HG03439 (cell line): ENCODE measurements at regions not wholly inside any gene's neighbourhood (a gene's known extent, or its start where the extent isn't known, plus 50 kb on each side); places are given as distances from the start of the nearest gene placed in this dataset.
"Not testable (repeated sequence)": the region's sequence is repeated elsewhere in the genome, so short reads cannot be mapped to it uniquely, and the experiment has no call there.

Source experiments
- ATAC-seq: cut with Tn5 transposase; IDR thresholded peaks from one replicate; pipeline ENCODE4 v1.9.1; 2021; ENCODE audit warnings: mild to moderate bottlenecking, moderate library complexity; ENCODE audit not compliant: unreplicated experiment

DNA sequence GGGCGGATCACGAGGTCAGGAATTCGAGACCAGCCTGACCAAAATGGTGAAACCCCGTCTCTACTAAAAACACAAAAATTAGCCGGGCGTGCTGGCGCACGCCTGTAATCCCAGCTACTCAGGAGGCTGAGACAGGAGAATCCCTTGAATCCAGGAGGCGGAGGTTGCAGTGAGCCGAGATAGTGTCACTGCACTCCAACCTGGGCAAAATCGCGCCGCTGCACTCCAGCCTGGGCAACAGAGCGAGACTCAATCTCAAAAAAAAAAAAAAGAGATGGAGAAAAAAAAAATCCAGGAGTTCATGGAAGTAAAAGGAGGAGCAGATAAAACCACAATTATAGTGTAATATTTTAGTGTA, 76.3 kb upstream of the ZNF184 start:
- ATAC-seq = not testable (repeated sequence)

DNA sequence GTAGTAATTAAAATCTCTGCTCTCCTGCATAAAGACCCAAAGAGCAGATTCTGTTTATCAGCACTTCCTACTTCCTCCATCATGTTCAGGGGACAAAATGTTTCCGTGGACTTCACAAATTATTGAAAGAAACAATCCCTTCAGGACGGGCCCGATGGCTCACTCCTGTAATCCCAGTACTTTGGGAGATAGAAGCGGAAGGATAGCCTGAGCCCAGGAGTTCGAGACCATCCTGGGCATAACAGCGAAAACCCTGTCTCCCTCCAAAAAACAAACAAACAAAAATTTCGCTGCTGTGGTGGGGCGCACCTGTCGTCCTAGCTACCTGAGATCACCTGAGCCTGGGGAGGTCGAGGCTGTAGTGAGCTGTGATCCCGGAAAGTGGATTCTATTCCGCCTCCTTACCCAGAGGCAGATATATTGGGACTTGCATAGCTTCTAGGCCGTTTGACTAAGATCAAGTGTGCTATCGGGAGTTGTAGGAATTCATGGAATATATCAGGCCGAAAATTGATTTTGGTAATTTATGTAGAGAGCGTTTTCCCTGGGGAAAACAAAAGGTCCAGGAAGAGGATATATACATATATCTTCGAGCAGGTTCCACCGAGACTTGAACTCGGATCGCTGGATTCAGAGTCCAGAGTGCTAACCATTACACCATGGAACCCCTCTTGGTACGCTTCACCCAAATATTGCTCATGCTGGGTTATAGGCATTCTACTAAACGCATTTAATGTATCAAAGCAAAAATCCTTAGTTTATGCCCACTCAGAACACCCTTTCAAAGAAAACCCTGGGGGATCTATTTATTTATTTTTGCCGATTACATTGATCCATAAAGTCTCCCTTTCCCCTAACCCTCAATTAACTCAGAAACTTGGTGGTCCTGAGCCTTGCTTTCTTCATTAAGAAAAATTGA, 74.5 kb upstream of the ZNF184 start:
- no peak for ATAC-seq

DNA sequence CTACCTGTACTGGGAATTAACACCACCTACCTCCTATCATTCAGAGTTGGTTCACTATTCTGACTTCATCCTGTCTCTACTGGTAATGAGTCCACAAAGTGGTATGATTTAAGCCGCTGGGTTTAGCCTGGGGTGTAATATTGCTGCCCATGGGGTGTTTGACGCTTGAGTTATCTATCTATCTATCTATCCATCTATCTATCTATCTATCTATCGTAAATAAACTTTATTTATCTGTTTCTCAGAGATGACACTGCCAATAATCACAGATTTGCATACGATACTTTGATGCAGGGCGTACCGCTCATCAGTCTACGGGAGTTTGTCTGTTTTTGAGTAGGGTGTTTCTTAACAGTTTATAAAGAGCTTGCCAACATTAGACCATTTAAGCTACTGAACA, 73.6 kb upstream of the ZNF184 start:
- no peak for ATAC-seq

DNA sequence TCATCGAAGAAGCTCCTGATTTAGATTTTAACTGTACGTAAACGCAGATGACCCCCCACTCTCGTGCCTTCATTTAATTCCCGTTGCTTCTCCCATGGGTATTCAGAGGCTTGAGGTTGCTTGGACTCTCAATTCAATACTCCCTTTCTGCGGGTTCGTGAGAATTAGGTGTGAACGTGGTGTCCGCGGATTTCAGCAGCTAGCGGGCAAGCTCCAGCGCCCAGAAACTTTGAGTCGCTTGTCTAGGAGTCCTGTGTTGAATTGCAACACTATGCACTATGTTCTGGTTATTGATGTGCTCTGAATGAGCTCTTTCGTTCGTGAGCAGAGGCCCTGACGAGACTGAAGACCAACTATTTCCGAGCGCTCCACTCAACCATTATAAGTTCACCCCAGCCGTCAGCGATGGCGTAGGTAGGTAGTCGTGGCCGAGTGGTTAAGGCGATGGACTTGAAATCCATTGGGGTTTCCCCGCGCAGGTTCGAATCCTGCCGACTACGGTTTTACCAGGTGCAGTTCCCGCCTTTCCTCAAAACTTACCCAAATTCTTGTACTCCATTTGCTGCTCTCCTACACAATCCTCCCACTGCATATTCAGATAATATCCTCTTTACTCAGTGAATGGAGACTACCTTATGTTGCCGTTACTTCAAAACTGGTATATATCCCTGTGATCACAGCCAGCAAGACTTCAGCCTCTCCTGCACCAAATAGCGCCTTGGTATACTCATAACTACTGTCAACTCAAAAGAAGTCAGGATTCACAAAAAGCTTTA, 72.6 kb upstream of the ZNF184 start:
- ATAC-seq = peak; percentile 54

DNA sequence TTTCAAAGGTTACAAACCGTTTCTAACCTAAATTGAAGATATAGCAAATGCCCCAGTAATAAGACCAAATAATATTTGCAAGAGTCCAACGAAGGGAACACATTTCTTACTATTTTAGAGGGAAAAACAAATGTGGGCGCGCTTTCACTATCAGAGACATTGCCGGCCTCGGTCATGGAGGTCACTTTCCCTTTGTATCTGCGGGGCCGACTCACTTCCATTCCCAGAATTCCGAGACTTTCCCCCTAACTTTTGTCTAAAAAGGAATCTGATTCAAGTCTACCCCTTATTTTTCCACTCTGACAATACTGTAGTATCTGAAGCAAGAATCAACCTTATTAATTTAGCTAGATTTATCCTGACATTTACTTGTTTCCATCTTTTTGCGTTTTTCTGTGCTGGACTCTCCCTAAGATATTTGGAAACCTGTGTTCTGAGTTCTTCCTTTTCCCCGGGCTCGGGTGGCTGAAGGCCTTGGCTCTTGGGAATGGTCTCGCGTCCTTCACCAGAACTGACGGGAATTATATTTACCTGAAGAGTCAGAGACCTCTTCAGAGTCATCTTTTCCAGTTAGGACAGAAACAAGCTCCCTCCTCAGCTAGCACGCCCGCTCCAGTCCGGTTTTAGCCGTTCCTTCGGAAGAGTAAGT, 71.8 kb upstream of the ZNF184 start:
- ATAC-seq = no peak

DNA sequence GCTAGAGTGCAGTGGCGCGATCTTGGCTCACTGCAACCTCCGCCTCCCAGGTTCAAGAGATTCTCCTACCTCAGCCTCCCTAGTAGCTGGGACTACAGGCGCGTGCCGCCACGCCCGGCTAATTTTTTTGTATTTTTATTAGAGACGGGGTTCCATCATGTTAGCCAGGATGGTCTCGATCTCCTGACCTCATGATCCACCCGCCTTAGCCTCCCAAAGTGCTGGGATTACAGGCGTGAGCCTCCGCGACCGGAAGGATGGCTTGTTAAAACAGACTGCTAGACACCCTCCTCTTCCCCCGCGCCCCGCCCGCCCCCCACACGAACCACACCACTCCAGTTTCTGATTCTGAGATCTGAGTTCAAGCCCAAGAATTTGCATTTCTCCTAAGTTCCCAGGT, 71.2 kb upstream of the ZNF184 start:
- not testable (repeated sequence) for ATAC-seq

DNA sequence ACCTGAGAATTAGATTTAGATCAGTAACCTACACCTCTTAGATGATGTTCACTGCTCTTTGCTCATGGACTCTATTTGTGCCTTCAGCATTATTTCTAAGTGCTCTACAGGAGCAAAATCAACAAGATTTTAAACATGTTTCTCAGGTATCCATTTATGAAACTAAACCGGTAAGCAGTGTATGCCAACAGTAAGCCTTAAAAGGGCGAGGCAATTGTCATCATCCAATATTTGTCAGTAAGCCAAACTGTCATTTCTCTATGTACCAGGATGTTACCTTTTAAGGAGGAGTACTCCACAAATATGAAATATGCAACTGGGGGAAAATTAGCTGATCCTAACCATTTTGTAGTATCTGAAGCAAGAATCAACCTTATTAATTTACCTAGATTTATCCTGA, 69.6 kb upstream of the ZNF184 start:
- ATAC-seq = no peak

DNA sequence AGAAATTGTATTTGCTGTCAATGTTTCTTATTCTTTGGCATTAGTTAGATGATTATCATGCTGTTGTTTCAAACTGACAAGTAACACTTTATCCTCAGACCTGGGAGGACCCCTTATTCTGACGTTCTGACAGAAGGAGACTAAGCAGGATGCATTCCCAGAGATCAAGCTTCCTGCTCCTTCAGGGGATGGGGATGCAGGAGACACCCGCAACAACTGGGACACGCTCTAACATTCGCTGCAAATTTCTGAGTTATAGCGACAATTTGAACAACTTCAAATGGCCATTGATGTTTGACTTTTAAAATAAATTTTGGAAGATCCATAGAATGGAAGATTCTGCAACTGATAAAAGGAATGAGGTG, 69.0 kb upstream of the ZNF184 start:
- no peak for ATAC-seq

DNA sequence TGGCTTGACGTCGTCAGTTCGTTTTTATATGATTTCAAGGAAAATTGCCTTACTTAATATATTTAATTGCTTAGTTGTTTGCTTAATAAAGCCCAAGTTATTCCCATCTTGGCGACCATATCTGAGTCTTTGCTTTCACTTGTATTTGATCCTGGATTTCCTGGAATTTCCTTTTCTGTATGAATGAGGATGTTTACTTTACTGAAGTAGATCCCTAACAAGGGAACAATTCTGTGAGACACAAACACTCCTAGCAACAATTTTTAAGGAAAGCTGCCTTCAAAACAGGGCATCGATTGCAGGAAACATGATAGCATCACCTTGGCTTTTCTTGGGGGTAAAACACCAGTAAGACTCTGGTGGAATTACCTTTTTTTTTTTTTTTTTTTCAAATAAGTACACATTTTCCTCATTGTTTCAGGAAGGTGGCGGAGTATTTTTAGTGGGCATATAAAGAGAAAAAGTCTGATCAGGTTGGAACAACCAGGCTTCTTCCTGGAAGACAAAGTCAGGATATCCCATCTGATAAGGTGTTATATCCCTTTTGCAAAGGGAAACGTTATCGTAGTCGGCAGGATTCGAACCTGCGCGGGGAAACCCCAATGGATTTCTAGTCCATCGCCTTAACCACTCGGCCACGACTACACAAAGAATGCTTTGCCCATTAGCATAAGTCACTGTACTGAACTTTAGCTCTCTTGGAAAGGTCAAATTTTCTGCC, 68.5 kb upstream of the ZNF184 start:
- ATAC-seq = no peak

DNA sequence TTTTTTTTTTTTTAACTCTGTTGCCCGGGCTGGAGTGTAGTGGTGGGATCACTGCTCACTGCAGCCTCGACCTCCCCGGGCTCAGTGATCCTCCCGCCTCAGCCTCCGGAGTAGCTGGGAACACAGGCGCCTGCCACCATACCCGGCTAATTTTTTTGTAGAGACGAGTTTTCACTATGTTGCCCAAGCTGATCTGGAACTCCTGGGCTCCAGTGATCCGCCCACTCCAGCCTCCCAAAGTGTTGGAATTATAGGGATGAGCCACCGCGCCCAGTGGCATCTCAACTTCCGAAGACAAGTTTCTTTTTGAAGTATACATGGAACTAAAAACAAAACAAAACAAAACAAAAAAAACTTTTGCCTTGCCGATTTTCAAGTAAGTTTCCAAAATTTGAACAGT, 66.6 kb upstream of the ZNF184 start:
- ATAC-seq = no peak

DNA sequence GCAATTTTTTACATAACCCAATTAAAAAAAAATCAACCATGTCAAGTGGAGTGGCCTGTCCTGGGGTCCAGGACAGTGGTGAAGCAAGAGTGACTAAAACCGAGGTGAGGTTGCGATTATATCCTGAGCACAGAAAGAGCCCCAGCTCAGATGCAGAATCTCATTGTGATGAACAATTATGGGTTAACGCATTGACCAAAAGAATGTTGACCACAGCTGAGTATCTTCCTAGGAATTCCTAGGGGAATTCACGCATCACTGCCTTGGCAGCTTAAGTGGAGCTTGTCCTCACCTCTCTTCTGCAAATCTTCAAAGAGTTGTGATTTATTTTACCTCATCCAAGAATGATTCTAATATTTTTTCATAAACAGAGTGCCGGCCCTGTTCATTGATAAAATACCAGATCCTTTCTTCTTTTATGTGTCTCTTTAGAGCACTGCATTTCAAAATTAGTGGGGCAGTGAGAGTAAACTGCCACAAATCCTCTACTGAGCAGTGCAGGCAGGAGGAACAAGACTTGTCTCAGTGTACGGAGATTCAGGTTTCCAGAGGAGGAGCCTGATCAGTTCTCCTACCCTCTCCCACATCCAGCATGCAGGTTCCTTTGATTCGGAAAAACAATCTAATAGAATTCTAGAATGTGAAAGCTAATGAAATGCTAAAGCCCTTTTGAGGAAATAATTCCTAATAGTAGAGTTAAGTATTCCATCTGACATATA, 60.1 kb upstream of the ZNF184 start:
- no peak for ATAC-seq

DNA sequence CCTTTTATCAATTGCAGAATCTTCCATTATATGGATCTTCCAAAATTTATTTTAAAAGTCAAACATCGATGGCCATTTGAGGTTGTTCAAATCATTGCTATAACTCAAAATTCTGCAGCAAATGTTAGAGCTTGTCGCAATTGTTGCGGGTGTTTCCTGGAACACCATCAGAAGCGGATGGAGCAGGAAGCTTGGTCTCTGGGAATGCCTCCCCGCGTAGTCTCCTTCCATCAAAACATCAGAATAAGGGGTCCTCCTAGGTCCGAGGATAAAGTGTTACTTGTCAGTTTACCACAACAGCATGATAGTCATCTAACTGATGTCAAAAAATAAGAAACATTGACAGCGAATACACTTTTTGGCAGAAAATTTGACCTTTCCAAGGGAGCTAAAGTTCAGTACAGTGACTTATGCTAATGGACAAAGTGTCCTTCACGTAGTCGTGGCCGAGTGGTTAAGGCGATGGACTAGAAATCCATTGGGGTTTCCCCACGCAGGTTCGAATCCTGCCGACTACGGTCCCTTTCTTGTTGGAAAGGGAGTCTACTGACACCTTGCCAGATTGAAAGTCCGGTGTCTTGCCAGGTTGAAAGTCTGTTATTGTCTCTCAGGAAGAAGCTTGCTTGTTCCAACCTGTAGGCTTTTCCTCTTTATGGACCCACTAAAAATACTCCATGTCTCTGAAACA, 59.0 kb upstream of the ZNF184 start:
- no peak for ATAC-seq

DNA sequence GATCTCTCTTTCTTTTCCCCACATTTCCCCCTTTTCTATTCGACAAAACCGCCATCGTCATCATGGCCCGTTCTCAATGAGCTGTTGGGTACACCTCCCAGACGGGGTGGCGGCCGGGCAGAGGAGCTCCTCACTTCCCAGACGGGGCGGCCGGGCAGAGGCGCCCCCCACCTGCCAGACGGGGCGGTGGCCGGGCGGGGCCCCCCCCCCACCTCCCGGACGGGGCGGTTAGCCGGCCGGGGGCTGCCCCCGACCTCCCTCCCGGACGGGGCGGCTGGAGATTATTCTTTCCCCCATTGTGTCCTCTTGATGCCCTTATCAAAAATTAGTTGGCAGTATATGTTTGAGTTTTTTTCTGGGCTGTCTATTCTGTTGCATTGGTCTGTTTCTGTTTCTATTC, 56.9 kb upstream of the ZNF184 start:
- not testable (repeated sequence) for ATAC-seq

DNA sequence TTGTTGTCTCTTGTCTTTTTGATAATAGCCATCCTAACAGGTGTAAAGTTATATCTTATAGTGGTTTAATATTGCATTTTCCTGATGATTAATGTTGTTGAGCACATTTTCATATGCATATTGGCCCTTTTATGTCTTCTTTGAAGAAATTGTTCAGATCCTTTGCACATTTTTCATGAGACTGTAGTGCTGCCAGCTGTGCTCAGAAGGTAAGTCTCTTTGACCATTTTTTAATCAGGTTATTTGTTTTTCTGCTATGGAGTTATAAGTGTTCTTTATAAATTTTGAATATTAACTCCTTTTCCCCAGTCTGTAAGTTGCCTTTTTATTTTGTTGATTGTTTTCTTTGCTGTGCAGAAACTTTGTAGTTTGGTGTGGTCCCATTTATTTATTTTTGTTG, 55.8 kb upstream of the ZNF184 start:
- ATAC-seq = no peak
